ENCODE measurements at regions not wholly inside any gene's neighbourhood (a gene's known extent, or its start where the extent isn't known, plus 50 kb on each side); places are given as distances from the start of the nearest gene placed in this dataset.
"Not testable (repeated sequence)": the region's sequence is repeated elsewhere in the genome, so short reads cannot be mapped to it uniquely, and the experiment has no call there.

- DNase-seq = peak in 1 of 2 donors; percentile 9
- H3K4me3 ChIP-seq (ENCODE audit: low read length in 2 of 2); H3K4me1 ChIP-seq (ENCODE audit: control insufficient read depth in 1 of 2, insufficient read depth in 2 of 2, low read length in 2 of 2); intact Hi-C loops (cut with DNase I); H3K27me3 ChIP-seq (ENCODE audit: control insufficient read depth in 1 of 2, insufficient read depth in 2 of 2, low read length in 1 of 2); H3K36me3 ChIP-seq (ENCODE audit: control insufficient read depth in 1 of 2, insufficient read depth in 2 of 2, low read length in 1 of 2); H3K9me3 ChIP-seq (ENCODE audit: control insufficient read depth, low read length); H3K27ac ChIP-seq (ENCODE audit: low read depth in 1 of 2, low read length in 2 of 2): not testable (repeated sequence)
- ATAC-seq (ENCODE audit: low FRiP score) = peak; percentile 63
- 61 to 62% methylated on average over 8 to 9 of the region's 15 CpGs for WGBS, 2 donors
Measured at GRCh38 chr9:66752324-66752923, 148.1 kb upstream of the ZNF658 start.

GRCh38 chr9:66759825-66760492 is 140.6 kb upstream of the ZNF658 start:
- H3K9me3 ChIP-seq (ENCODE audit: control insufficient read depth, low read length); H3K4me1 ChIP-seq (ENCODE audit: control insufficient read depth in 1 of 2, insufficient read depth in 2 of 2, low read length in 2 of 2); H3K27me3 ChIP-seq (ENCODE audit: control insufficient read depth in 1 of 2, insufficient read depth in 2 of 2, low read length in 1 of 2); H3K4me3 ChIP-seq (ENCODE audit: low read length in 2 of 2); intact Hi-C loops (cut with DNase I); DNase-seq; H3K27ac ChIP-seq (ENCODE audit: low read depth in 1 of 2, low read length in 2 of 2); H3K36me3 ChIP-seq (ENCODE audit: control insufficient read depth in 1 of 2, insufficient read depth in 2 of 2, low read length in 1 of 2); ATAC-seq (ENCODE audit: low FRiP score): not testable (repeated sequence)
- WGBS, 2 donors = 83 to 88% methylated on average over 2 to 3 of the region's 7 CpGs

GRCh38 chr9:66764799-66765493 is 135.6 kb upstream of the ZNF658 start:
- ATAC-seq (ENCODE audit: low FRiP score); H3K9me3 ChIP-seq (ENCODE audit: control insufficient read depth, low read length); H3K27me3 ChIP-seq (ENCODE audit: control insufficient read depth in 1 of 2, insufficient read depth in 2 of 2, low read length in 1 of 2); H3K4me3 ChIP-seq (ENCODE audit: low read length in 2 of 2); DNase-seq; intact Hi-C loops (cut with DNase I); H3K27ac ChIP-seq (ENCODE audit: low read depth in 1 of 2, low read length in 2 of 2); H3K4me1 ChIP-seq (ENCODE audit: control insufficient read depth in 1 of 2, insufficient read depth in 2 of 2, low read length in 2 of 2); H3K36me3 ChIP-seq (ENCODE audit: control insufficient read depth in 1 of 2, insufficient read depth in 2 of 2, low read length in 1 of 2): not testable (repeated sequence)
- no CpG with 5 or more reads among the region's 3 CpGs for WGBS, 2 donors

GRCh38 chr9:66765531-66765930 is 135.0 kb upstream of the ZNF658 start:
- no CpG with 5 or more reads among the region's 2 CpGs for WGBS, 2 donors
- H3K27me3 ChIP-seq (ENCODE audit: control insufficient read depth in 1 of 2, insufficient read depth in 2 of 2, low read length in 1 of 2); H3K4me1 ChIP-seq (ENCODE audit: control insufficient read depth in 1 of 2, insufficient read depth in 2 of 2, low read length in 2 of 2); ATAC-seq (ENCODE audit: low FRiP score); H3K4me3 ChIP-seq (ENCODE audit: low read length in 2 of 2); intact Hi-C loops (cut with DNase I); H3K36me3 ChIP-seq (ENCODE audit: control insufficient read depth in 1 of 2, insufficient read depth in 2 of 2, low read length in 1 of 2); H3K27ac ChIP-seq (ENCODE audit: low read depth in 1 of 2, low read length in 2 of 2); DNase-seq; H3K9me3 ChIP-seq (ENCODE audit: control insufficient read depth, low read length): not testable (repeated sequence)

- H3K9me3 ChIP-seq (ENCODE audit: control insufficient read depth, low read length); H3K4me1 ChIP-seq (ENCODE audit: control insufficient read depth in 1 of 2, insufficient read depth in 2 of 2, low read length in 2 of 2); ATAC-seq (ENCODE audit: low FRiP score); intact Hi-C loops (cut with DNase I); H3K27me3 ChIP-seq (ENCODE audit: control insufficient read depth in 1 of 2, insufficient read depth in 2 of 2, low read length in 1 of 2); H3K4me3 ChIP-seq (ENCODE audit: low read length in 2 of 2); H3K27ac ChIP-seq (ENCODE audit: low read depth in 1 of 2, low read length in 2 of 2); H3K36me3 ChIP-seq (ENCODE audit: control insufficient read depth in 1 of 2, insufficient read depth in 2 of 2, low read length in 1 of 2): not testable (repeated sequence)
- peak in 1 of 2 donors; percentile 1 for DNase-seq
- 7 to 29% methylated on average over 1 of the region's 2 CpGs for WGBS, 2 donors
Measured at GRCh38 chr9:66771504-66771903, 129.0 kb upstream of the ZNF658 start.

GRCh38 chr9:66774618-66775017 is 125.9 kb upstream of the ZNF658 start:
- H3K4me3 ChIP-seq (ENCODE audit: low read length in 2 of 2); H3K9me3 ChIP-seq (ENCODE audit: control insufficient read depth, low read length); H3K27ac ChIP-seq (ENCODE audit: low read depth in 1 of 2, low read length in 2 of 2); H3K36me3 ChIP-seq (ENCODE audit: control insufficient read depth in 1 of 2, insufficient read depth in 2 of 2, low read length in 1 of 2); DNase-seq; H3K4me1 ChIP-seq (ENCODE audit: control insufficient read depth in 1 of 2, insufficient read depth in 2 of 2, low read length in 2 of 2); H3K27me3 ChIP-seq (ENCODE audit: control insufficient read depth in 1 of 2, insufficient read depth in 2 of 2, low read length in 1 of 2); intact Hi-C loops (cut with DNase I); ATAC-seq (ENCODE audit: low FRiP score): not testable (repeated sequence)
- WGBS, 2 donors = 94 to 97% methylated on average over 6 to 8 of the region's 8 CpGs

- intact Hi-C loops (cut with DNase I); H3K27me3 ChIP-seq (ENCODE audit: control insufficient read depth in 1 of 2, insufficient read depth in 2 of 2, low read length in 1 of 2); DNase-seq; H3K36me3 ChIP-seq (ENCODE audit: control insufficient read depth in 1 of 2, insufficient read depth in 2 of 2, low read length in 1 of 2); H3K9me3 ChIP-seq (ENCODE audit: control insufficient read depth, low read length); H3K4me3 ChIP-seq (ENCODE audit: low read length in 2 of 2); H3K27ac ChIP-seq (ENCODE audit: low read depth in 1 of 2, low read length in 2 of 2); ATAC-seq (ENCODE audit: low FRiP score); H3K4me1 ChIP-seq (ENCODE audit: control insufficient read depth in 1 of 2, insufficient read depth in 2 of 2, low read length in 2 of 2): not testable (repeated sequence)
- WGBS, 2 donors = 88% methylated on average over 3 of the region's 7 CpGs; no CpG with 5 or more reads in 1 of the 2 donors
Measured at GRCh38 chr9:66779944-66780661, 120.4 kb upstream of the ZNF658 start.

GRCh38 chr9:66781240-66781639 is 119.3 kb upstream of the ZNF658 start:
- DNase-seq; H3K27ac ChIP-seq (ENCODE audit: low read depth in 1 of 2, low read length in 2 of 2): not testable (repeated sequence)
- 0% methylated on average over 1 of the region's 1 CpG for WGBS, 2 donors

More at GRCh38 chr9:66781240-66781639, 119.3 kb upstream of the ZNF658 start:
- H3K27me3 ChIP-seq (ENCODE audit: control insufficient read depth in 1 of 2, insufficient read depth in 2 of 2, low read length in 1 of 2); ATAC-seq (ENCODE audit: low FRiP score); intact Hi-C loops (cut with DNase I); H3K4me1 ChIP-seq (ENCODE audit: control insufficient read depth in 1 of 2, insufficient read depth in 2 of 2, low read length in 2 of 2); H3K4me3 ChIP-seq (ENCODE audit: low read length in 2 of 2); H3K9me3 ChIP-seq (ENCODE audit: control insufficient read depth, low read length); H3K36me3 ChIP-seq (ENCODE audit: control insufficient read depth in 1 of 2, insufficient read depth in 2 of 2, low read length in 1 of 2): not testable (repeated sequence)

Measured in aorta (tissue), 5 donors.